OCI-LY3 (cell line): ENCODE measurements at regions not wholly inside any gene's neighbourhood (a gene's known extent, or its start where the extent isn't known, plus 50 kb on each side); places are given as distances from the start of the nearest gene placed in this dataset.

Source experiments
- CTCF ChIP-seq: fragments of 200-600, 300-600 bp; sonication (generic); IDR thresholded peaks from 2 replicates; pipeline ENCODE4 v1.5.1; 2014; ENCODE audit warnings: antibody characterized with exemption, low read length, low read depth
- EZH2phosphoT487 ChIP-seq: fragments of 200-600 bp; shearing (Covaris generic); IDR thresholded peaks from 2 replicates; pipeline ENCODE4 v1.6.1; 2018; ENCODE audit warnings: antibody characterized with exemption, mixed run types, low read depth

- TF ChIP-seq CTCF: no peak
- no peak for TF ChIP-seq EZH2phosphoT487
Observed at GRCh38 chr3:29144361-29144760, 136.5 kb upstream of the RBMS3 start.
